WTC11 (cell line): ENCODE measurements at regions not wholly inside any gene's neighbourhood (a gene's known extent, or its start where the extent isn't known, plus 50 kb on each side); places are given as distances from the start of the nearest gene placed in this dataset.

Source experiments
- ATAC-seq: fragments of 200-7000 bp; cut with Tn5 transposase; 2 replicates; pipeline ENCODE4 v1.10.0; 2021; ENCODE audit warnings: mild to moderate bottlenecking, moderate library complexity
- CTCF ChIA-PET: fragments of 300-600 bp; sonication (Branson Sonifier 250); formaldehyde crosslinking; loops from one replicate; lab custom pipeline; 2021; ENCODE audit warnings: antibody characterized with exemption; lab: Charles Lee
- POLR2A ChIA-PET: fragments of 350-600 bp; sonication (Branson Sonifier 250); formaldehyde crosslinking; loops from one replicate; lab custom pipeline; 2021; ENCODE audit warnings: antibody characterized with exemption; lab: Charles Lee
- DNase-seq: peaks from one replicate; pipeline ENCODE4 v3.0.0; 2021; ENCODE audit warnings: low spot score
- H3K27ac Mint-ChIP-seq: 2 replicates; pipeline ENCODE4 v1.8.0; 2021; ENCODE audit warnings: mixed read lengths
- H3K27me3 Mint-ChIP-seq: 2 replicates; pipeline ENCODE4 v1.8.0; 2021; ENCODE audit warnings: low read depth, mild to moderate bottlenecking, moderate library complexity, mixed read lengths
- H3K36me3 Mint-ChIP-seq: 2 replicates; pipeline ENCODE4 v1.8.0; 2021; ENCODE audit warnings: mixed read lengths
- H3K4me1 Mint-ChIP-seq: 2 replicates; pipeline ENCODE4 v1.8.0; 2022; ENCODE audit warnings: mixed read lengths
- H3K4me3 Mint-ChIP-seq: 2 replicates; pipeline ENCODE4 v1.8.0; 2021; ENCODE audit warnings: mild to moderate bottlenecking, moderate library complexity, mixed read lengths
- H3K9me3 Mint-ChIP-seq: 2 replicates; pipeline ENCODE4 v1.8.0; 2021; ENCODE audit warnings: mixed read lengths
- ATF2 ChIP-seq: sonication (generic); formaldehyde crosslinking; IDR thresholded peaks from 2 replicates; pipeline ENCODE4 v1.8.1; 2022; ENCODE audit warnings: low read depth, missing genetic modification reagents, borderline replicate concordance
- E2F4 ChIP-seq: sonication (generic); formaldehyde crosslinking; IDR thresholded peaks from 2 replicates; pipeline ENCODE4 v1.8.1; 2022; ENCODE audit warnings: low read depth, mild to moderate bottlenecking, moderate library complexity, missing genetic modification reagents, borderline replicate concordance
- ESRRA ChIP-seq: sonication (generic); formaldehyde crosslinking; IDR thresholded peaks from 2 replicates; pipeline ENCODE4 v1.8.1; 2022; ENCODE audit warnings: mild to moderate bottlenecking, missing genetic modification reagents, borderline replicate concordance
- IRF1 ChIP-seq: sonication (generic); formaldehyde crosslinking; IDR thresholded peaks from 2 replicates; pipeline ENCODE4 v1.8.0; 2023; ENCODE audit warnings: missing genetic modification reagents
- JAZF1 ChIP-seq: fragments of 250-450 bp; sonication (Bioruptor Pico); IDR thresholded peaks from 2 replicates; pipeline ENCODE4 v1.9.0; 2021; ENCODE audit warnings: moderate library complexity, mild to moderate bottlenecking, inconsistent platforms
- KAT7 ChIP-seq: sonication (generic); formaldehyde crosslinking; IDR thresholded peaks from 2 replicates; pipeline ENCODE4 v1.8.1; 2023; ENCODE audit warnings: missing genetic modification reagents, mild to moderate bottlenecking, borderline replicate concordance
- MAX ChIP-seq: sonication (generic); formaldehyde crosslinking; IDR thresholded peaks from 2 replicates; pipeline ENCODE4 v1.8.0; 2022; ENCODE audit warnings: mild to moderate bottlenecking, missing genetic modification reagents
- NFE2L1 ChIP-seq: sonication (generic); formaldehyde crosslinking; IDR thresholded peaks from 2 replicates; pipeline ENCODE4 v1.8.1; 2023; ENCODE audit warnings: missing genetic modification reagents
- NFYB ChIP-seq: sonication (generic); formaldehyde crosslinking; conservative IDR thresholded peaks from 2 replicates; pipeline ENCODE4 v1.8.0; 2022; ENCODE audit warnings: low read depth, missing genetic modification reagents
- PRRX2 ChIP-seq: fragments of 250-450 bp; sonication (Bioruptor Pico); IDR thresholded peaks from 2 replicates; pipeline ENCODE4 v1.8.0; 2021; ENCODE audit warnings: mild to moderate bottlenecking
- RELA ChIP-seq: sonication (generic); formaldehyde crosslinking; IDR thresholded peaks from 2 replicates; pipeline ENCODE4 v1.8.1; 2022; ENCODE audit warnings: missing genetic modification reagents, mild to moderate bottlenecking, borderline replicate concordance
- SMAD3 ChIP-seq: sonication (generic); formaldehyde crosslinking; IDR thresholded peaks from 2 replicates; pipeline ENCODE4 v1.8.0; 2022; ENCODE audit warnings: missing genetic modification reagents, mild to moderate bottlenecking, borderline replicate concordance
- SMAD4 ChIP-seq: sonication (generic); formaldehyde crosslinking; IDR thresholded peaks from 2 replicates; pipeline ENCODE4 v1.8.0; 2022; ENCODE audit warnings: mild to moderate bottlenecking, missing genetic modification reagents
- TEAD4 ChIP-seq: sonication (generic); formaldehyde crosslinking; IDR thresholded peaks from 2 replicates; pipeline ENCODE4 v1.8.0; 2022; ENCODE audit warnings: mild to moderate bottlenecking, missing genetic modification reagents
- TP53 ChIP-seq: sonication (generic); formaldehyde crosslinking; IDR thresholded peaks from 2 replicates; pipeline ENCODE4 v1.8.1; 2023; ENCODE audit warnings: mild to moderate bottlenecking, missing genetic modification reagents
- ZBTB43 ChIP-seq: sonication (generic); formaldehyde crosslinking; IDR thresholded peaks from 2 replicates; pipeline ENCODE4 v1.8.1; 2023; ENCODE audit warnings: mild to moderate bottlenecking, missing genetic modification reagents
- ZNF138 ChIP-seq: sonication (generic); formaldehyde crosslinking; conservative IDR thresholded peaks from 2 replicates; pipeline ENCODE4 v1.8.1; 2022; ENCODE audit warnings: mild to moderate bottlenecking, moderate library complexity, missing genetic modification reagents
- ZSCAN18 ChIP-seq: fragments of 250-450 bp; sonication (Bioruptor Pico); IDR thresholded peaks from 2 replicates; pipeline ENCODE4 v2.1.2; 2022; ENCODE audit warnings: mild to moderate bottlenecking, moderate library complexity
- TF ChIP-seq, protein P1 (sequence below): fragments of 250-450 bp; sonication (Bioruptor Pico); IDR thresholded peaks from 2 replicates; pipeline ENCODE4 v1.8.0; 2021; ENCODE audit warnings: mild to moderate bottlenecking
- TF ChIP-seq, protein P2 (sequence below): sonication (generic); formaldehyde crosslinking; IDR thresholded peaks from 2 replicates; pipeline ENCODE4 v1.8.0; 2023; ENCODE audit warnings: missing genetic modification reagents, mild to moderate bottlenecking, borderline replicate concordance
- TF ChIP-seq, protein P3 (sequence below): fragments of 250-450 bp; sonication (Bioruptor Pico); conservative IDR thresholded peaks from 2 replicates; pipeline ENCODE4 v1.9.0; 2021; ENCODE audit warnings: mild to moderate bottlenecking

- no peaks in the 10 kb centered on the region for H3K4me1 Mint-ChIP-seq
- ChIA-PET POLR2A (interaction anchor here (0.7 kb wide), 1 partner anchor 11 kb away, joined by 3 read pairs; no protein-coding TSS in a partner anchor), CTCF (interaction anchor here (0.6 kb wide), 1 partner anchor 9 kb away, joined by 3 read pairs; no protein-coding TSS in a partner anchor)
- DNase-seq: no peak
- TF ChIP-seq MAX (no peak), ATF2 (CRISPR knock-in tag) (no peak)
- TF ChIP-seq, all 79 proteins: peak for 0
- no peaks in the 10 kb centered on the region for H3K36me3 Mint-ChIP-seq
- no peaks in the 10 kb centered on the region for H3K27me3 Mint-ChIP-seq
- H3K9me3 Mint-ChIP-seq: no peaks in the 10 kb centered on the region
- ATAC-seq: no peak
- H3K4me3 Mint-ChIP-seq: no peak overlapping the region
- no peak overlapping the region for H3K27ac Mint-ChIP-seq
Observed at GRCh38 chr1:162996261-162996660, 72.9 kb upstream of the RGS4 start.

DNA sequence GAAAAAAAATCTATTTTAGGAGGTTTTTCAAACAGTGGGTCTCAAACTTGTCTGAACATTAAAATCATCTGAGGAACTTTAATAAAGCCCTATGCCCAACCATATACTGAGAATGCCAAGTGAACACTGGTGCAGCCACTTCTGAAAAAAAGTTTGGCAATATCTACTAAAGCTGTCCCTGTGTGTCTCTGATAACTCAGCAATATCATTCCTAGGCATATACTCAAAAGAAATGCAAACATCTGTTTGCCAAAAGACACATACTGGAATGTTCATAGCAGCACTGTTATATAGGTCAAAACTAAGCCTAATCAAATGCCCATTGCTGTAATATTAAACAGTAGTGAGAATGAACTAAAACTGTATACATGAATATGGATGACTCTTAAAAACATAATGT lies 74.2 kb upstream of the RGS4 start:
- no peaks in the 10 kb centered on the region for H3K4me1 Mint-ChIP-seq
- TF ChIP-seq KAT7 (CRISPR knock-in tag) (no peak), TP53 (CRISPR knock-in tag) (no peak), ESRRA (CRISPR knock-in tag) (no peak), ZSCAN18 (no peak), SMAD4 (no peak), PRRX2 (no peak), IRF1 (no peak), E2F4 (CRISPR knock-in tag) (no peak), ZBTB43 (CRISPR knock-in tag) (no peak), SMAD3 (CRISPR knock-in tag) (no peak), ZNF138 (no peak), NFYB (CRISPR knock-in tag) (no peak), RELA (CRISPR knock-in tag) (no peak), TEAD4 (CRISPR knock-in tag) (no peak), JAZF1 (CRISPR knock-in tag) (no peak), NFE2L1 (CRISPR knock-in tag) (no peak)
- TF ChIP-seq, protein P1, sequence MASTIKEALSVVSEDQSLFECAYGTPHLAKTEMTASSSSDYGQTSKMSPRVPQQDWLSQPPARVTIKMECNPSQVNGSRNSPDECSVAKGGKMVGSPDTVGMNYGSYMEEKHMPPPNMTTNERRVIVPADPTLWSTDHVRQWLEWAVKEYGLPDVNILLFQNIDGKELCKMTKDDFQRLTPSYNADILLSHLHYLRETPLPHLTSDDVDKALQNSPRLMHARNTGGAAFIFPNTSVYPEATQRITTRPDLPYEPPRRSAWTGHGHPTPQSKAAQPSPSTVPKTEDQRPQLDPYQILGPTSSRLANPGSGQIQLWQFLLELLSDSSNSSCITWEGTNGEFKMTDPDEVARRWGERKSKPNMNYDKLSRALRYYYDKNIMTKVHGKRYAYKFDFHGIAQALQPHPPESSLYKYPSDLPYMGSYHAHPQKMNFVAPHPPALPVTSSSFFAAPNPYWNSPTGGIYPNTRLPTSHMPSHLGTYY (CRISPR knock-in tag): no peak
- TF ChIP-seq, protein P2, sequence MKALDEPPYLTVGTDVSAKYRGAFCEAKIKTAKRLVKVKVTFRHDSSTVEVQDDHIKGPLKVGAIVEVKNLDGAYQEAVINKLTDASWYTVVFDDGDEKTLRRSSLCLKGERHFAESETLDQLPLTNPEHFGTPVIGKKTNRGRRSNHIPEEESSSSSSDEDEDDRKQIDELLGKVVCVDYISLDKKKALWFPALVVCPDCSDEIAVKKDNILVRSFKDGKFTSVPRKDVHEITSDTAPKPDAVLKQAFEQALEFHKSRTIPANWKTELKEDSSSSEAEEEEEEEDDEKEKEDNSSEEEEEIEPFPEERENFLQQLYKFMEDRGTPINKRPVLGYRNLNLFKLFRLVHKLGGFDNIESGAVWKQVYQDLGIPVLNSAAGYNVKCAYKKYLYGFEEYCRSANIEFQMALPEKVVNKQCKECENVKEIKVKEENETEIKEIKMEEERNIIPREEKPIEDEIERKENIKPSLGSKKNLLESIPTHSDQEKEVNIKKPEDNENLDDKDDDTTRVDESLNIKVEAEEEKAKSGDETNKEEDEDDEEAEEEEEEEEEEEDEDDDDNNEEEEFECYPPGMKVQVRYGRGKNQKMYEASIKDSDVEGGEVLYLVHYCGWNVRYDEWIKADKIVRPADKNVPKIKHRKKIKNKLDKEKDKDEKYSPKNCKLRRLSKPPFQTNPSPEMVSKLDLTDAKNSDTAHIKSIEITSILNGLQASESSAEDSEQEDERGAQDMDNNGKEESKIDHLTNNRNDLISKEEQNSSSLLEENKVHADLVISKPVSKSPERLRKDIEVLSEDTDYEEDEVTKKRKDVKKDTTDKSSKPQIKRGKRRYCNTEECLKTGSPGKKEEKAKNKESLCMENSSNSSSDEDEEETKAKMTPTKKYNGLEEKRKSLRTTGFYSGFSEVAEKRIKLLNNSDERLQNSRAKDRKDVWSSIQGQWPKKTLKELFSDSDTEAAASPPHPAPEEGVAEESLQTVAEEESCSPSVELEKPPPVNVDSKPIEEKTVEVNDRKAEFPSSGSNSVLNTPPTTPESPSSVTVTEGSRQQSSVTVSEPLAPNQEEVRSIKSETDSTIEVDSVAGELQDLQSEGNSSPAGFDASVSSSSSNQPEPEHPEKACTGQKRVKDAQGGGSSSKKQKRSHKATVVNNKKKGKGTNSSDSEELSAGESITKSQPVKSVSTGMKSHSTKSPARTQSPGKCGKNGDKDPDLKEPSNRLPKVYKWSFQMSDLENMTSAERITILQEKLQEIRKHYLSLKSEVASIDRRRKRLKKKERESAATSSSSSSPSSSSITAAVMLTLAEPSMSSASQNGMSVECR: no peak
- TF ChIP-seq, protein P3, sequence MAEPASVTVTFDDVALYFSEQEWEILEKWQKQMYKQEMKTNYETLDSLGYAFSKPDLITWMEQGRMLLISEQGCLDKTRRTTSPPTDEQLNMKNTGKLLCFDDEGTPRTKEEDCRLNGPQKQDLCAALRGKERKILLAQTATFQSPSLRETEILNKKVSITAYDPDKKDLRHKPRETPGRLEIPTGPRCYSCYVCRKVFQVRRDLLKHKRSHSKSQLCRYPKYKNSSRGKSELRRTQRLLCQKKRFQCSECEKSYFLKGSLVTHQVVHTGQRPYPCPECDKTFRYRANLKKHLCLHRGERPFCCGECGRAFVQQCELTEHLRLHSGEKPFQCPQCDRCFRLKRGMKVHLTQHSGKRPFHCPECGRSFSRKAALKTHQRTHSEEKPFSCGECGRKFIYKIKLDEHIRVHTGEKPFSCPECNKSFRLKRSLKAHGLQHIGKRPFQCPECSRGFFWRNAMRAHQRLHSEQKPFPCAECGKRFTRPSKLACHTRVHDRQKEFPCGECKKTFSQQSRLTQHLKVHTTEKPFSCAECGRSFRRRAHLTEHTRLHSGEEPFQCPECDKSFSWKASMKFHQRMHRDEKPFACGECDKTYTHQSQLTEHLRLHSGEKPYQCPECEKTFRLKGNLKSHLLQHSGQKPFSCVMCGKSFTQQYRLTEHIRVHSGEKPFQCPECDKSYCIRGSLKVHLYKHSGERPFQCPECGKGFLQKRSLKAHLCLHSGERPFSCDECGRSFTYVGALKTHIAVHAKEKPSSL: no peak

More for the DNA sequence above, 74.2 kb upstream of the RGS4 start:
- ChIA-PET CTCF (no interaction called here), POLR2A (no interaction called here)
- no peak overlapping the region for H3K27ac Mint-ChIP-seq
- no peaks in the 10 kb centered on the region for H3K9me3 Mint-ChIP-seq
- ATAC-seq (no peak), DNase-seq (no peak)
- no peaks in the 10 kb centered on the region for H3K36me3 Mint-ChIP-seq
- H3K27me3 Mint-ChIP-seq: no peaks in the 10 kb centered on the region
- H3K4me3 Mint-ChIP-seq: no peak overlapping the region
